DOHH2 (cell line): ENCODE measurements at regions not wholly inside any gene's neighbourhood (a gene's known extent, or its start where the extent isn't known, plus 50 kb on each side); places are given as distances from the start of the nearest gene placed in this dataset.

Experiments
- EZH2phosphoT487 ChIP-seq: fragments of 200-600 bp; sonication (generic); IDR thresholded peaks from 2 replicates; pipeline ENCODE4 v1.6.1; 2017; ENCODE audit warnings: borderline replicate concordance, mild to moderate bottlenecking, antibody characterized with exemption, low read length, moderate library complexity, mixed read lengths
- TF ChIP-seq, protein P1 (sequence below): fragments of 200-600 bp; sonication (generic); IDR thresholded peaks from one replicate; pipeline ENCODE4 v1.5.1; 2014; ENCODE audit warnings: antibody characterized with exemption, mild to moderate bottlenecking, low read depth, low read length; ENCODE audit not compliant: poor library complexity, severe bottlenecking

DNA sequence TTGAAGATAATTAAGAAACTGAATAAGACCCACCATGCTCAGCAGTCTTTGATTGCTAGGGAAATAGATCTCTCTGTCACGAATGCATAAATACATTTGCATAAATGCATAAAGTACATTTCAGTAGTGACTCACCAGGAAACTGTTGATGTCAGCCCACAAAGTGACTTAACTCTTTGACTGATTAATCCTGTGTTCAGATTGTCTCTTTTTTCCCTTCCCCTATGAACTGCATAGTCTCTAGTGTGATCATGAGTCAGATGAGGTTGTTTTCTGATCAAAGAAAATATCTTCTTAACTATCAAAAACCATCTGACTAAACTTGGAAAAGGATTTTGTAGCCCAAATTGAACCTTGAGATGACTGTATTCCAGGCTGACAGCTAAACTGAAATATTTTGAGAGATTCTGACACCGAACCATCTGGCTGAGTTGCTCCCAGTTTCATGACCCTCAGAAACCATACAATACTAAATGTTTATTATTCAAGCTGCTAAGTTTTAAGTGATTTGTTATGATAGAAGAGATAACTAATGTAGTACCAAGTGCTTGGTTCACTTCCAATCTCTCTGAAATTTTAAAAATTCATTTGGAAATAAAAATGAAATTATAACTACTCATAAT, 1381.5 kb upstream of the AGA start:
- TF ChIP-seq, protein P1, sequence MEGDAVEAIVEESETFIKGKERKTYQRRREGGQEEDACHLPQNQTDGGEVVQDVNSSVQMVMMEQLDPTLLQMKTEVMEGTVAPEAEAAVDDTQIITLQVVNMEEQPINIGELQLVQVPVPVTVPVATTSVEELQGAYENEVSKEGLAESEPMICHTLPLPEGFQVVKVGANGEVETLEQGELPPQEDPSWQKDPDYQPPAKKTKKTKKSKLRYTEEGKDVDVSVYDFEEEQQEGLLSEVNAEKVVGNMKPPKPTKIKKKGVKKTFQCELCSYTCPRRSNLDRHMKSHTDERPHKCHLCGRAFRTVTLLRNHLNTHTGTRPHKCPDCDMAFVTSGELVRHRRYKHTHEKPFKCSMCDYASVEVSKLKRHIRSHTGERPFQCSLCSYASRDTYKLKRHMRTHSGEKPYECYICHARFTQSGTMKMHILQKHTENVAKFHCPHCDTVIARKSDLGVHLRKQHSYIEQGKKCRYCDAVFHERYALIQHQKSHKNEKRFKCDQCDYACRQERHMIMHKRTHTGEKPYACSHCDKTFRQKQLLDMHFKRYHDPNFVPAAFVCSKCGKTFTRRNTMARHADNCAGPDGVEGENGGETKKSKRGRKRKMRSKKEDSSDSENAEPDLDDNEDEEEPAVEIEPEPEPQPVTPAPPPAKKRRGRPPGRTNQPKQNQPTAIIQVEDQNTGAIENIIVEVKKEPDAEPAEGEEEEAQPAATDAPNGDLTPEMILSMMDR = no peak
- no peak for TF ChIP-seq EZH2phosphoT487
